CD4-positive, alpha-beta T cell treated with Interleukin-4 for 4 hours (primary cell): ENCODE measurements at regions not wholly inside any gene's neighbourhood (a gene's known extent, or its start where the extent isn't known, plus 50 kb on each side); places are given as distances from the start of the nearest gene placed in this dataset.
"Not testable (repeated sequence)": the region's sequence is repeated elsewhere in the genome, so short reads cannot be mapped to it uniquely, and the experiment has no call there.

ENCODE experiments used
- DNase-seq: peaks from one replicate; pipeline ENCODE4 v3.0.0-alpha.2; 2020

- no peak for DNase-seq
Observed at GRCh38 chrX:37904833-37905232, 57.5 kb upstream of the DYNLT3 start.

- no peak for DNase-seq
Observed at GRCh38 chrX:37905436-37906147, 58.2 kb upstream of the DYNLT3 start.

- DNase-seq = no peak
Observed at GRCh38 chrX:37906357-37906756, 59.0 kb upstream of the DYNLT3 start.

GRCh38 chrX:37910186-37910585, 62.8 kb upstream of the DYNLT3 start:
- DNase-seq = no peak

GRCh38 chrX:37912304-37912703, 64.9 kb upstream of the DYNLT3 start:
- peak; percentile 32 for DNase-seq

- DNase-seq = no peak
Observed at GRCh38 chrX:37912777-37913176, 65.4 kb upstream of the DYNLT3 start.

- DNase-seq = no peak
Observed at GRCh38 chrX:37918168-37918567, 70.8 kb upstream of the DYNLT3 start.

- no peak for DNase-seq
Observed at GRCh38 chrX:37918703-37919102, 71.3 kb upstream of the DYNLT3 start.

GRCh38 chrX:37921758-37922157, 74.4 kb upstream of the DYNLT3 start:
- no peak for DNase-seq

GRCh38 chrX:37922928-37923327, 75.6 kb upstream of the DYNLT3 start:
- DNase-seq = no peak

- DNase-seq = not testable (repeated sequence)
Observed at GRCh38 chrX:37925761-37926160, 78.4 kb upstream of the DYNLT3 start.

- DNase-seq = peak; percentile 16
Observed at GRCh38 chrX:37926700-37927099, 79.3 kb upstream of the DYNLT3 start.

- no peak for DNase-seq
Observed at GRCh38 chrX:37942170-37942569, 64.2 kb upstream of the SYTL5 start.

GRCh38 chrX:37943554-37944344, 62.6 kb upstream of the SYTL5 start:
- DNase-seq = no peak

GRCh38 chrX:37946197-37946596, 60.2 kb upstream of the SYTL5 start:
- DNase-seq = no peak

GRCh38 chrX:37955273-37955672, 51.1 kb upstream of the SYTL5 start:
- no peak for DNase-seq

GRCh38 chrX:37956223-37956622, 50.1 kb upstream of the SYTL5 start:
- DNase-seq = no peak
